ENCODE measurements at regions not wholly inside any gene's neighbourhood (a gene's known extent, or its start where the extent isn't known, plus 50 kb on each side); places are given as distances from the start of the nearest gene placed in this dataset.

DNA sequence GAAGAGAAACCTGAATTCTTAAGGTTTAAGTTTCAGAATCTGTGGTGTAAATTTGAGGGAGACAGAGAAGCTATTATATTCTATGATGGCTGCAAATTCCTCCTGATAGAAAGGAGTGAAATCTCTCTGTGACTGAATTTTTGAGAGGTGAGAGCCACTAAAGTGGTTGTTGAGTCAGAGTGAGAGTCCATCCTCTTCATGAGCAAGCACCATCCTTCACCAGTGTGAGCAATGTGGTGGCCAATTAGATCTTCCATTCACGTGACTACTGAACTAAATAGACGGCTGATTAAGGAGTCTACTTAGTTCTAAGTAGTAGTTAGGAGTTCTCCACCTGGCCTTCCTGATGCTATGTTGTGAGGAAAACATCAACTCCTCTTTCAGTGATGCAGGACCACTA, 147.8 kb upstream of the CCNH start:
- in situ Hi-C loops (cut with HindIII; ENCODE audit: low sequenced_read_pairs) = no loop called here
- TF ChIP-seq CTCF (IDR thresholded peaks at IDR 0.05; ENCODE audit: low read depth, low read length, missing control alignments) = no peak
- H3K4me3 ChIP-seq (ENCODE audit: low read depth, low read length) = no peak overlapping the region

DNA sequence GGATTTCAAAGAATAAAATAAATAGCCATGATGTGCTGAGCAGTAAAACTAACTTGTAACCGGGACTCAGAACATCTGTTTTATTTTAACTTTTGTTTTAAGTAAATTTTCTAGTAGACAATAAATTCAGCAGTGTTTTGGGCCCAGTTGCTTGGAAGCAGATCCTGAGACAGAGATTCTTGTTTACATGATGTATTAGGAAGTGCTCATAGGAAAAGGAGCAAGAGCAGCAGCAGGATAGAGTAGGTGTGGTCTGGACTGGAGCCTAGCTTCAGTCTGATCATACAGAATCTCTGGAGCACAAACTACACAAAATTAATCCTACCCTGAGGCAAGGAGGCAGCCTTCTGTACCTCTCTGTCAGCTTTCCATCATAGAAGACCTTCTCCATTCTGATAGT, 139.2 kb upstream of the CCNH start:
- TF ChIP-seq CTCF (IDR thresholded peaks at IDR 0.05; ENCODE audit: low read depth, low read length, missing control alignments) = no peak
- H3K4me3 ChIP-seq (ENCODE audit: low read depth, low read length) = no peak overlapping the region
- DNase-seq (ENCODE audit: low read depth) = no peak
- in situ Hi-C loops (cut with HindIII; ENCODE audit: low sequenced_read_pairs) = no loop called here

More for the DNA sequence above, 147.8 kb upstream of the CCNH start:
- no peak for DNase-seq (ENCODE audit: low read depth)

GRCh38 chr5:87541676-87542075, 128.9 kb upstream of the CCNH start:
- no peak for TF ChIP-seq CTCF (IDR thresholded peaks at IDR 0.05; ENCODE audit: low read depth, low read length, missing control alignments)
- in situ Hi-C loops (cut with HindIII; ENCODE audit: low sequenced_read_pairs) = no loop called here
- H3K4me3 ChIP-seq (ENCODE audit: low read depth, low read length) = no peak overlapping the region
- no peak for DNase-seq (ENCODE audit: low read depth)

DNA sequence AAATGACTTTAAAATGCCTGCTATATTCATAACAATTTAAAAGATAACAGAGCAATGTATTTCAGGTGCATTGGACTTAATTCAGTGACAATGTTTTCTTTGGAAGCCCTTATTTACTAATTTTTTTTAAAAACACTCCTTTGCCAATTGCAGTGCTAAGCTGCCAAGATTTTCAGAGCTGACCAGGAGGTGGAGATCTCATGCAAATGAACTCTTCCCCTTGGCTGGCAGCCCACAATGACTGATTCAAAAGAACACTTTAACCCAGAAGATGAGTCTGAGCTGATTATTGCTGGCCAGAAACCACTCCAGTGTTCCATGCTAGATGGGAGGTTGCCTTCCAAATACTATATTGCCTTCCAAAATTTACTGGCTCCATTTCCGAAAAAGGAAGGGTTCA, 128.3 kb upstream of the CCNH start:
- H3K4me3 ChIP-seq (ENCODE audit: low read depth, low read length) = no peak overlapping the region
- DNase-seq (ENCODE audit: low read depth) = peak; percentile 94
- peak; percentile 29 for TF ChIP-seq CTCF (IDR thresholded peaks at IDR 0.05; ENCODE audit: low read depth, low read length, missing control alignments)
- in situ Hi-C loops (cut with HindIII; ENCODE audit: low sequenced_read_pairs) = no loop called here

GRCh38 chr5:87539839-87540238, 127.1 kb upstream of the CCNH start:
- in situ Hi-C loops (cut with HindIII; ENCODE audit: low sequenced_read_pairs) = loop anchor here (5.0 kb wide), 1 partner anchor 77 kb away; no protein-coding TSS in a partner anchor
- DNase-seq (ENCODE audit: low read depth) = no peak
- no peak overlapping the region for H3K4me3 ChIP-seq (ENCODE audit: low read depth, low read length)
- no peak for TF ChIP-seq CTCF (IDR thresholded peaks at IDR 0.05; ENCODE audit: low read depth, low read length, missing control alignments)

GRCh38 chr5:87536365-87536764, 123.6 kb upstream of the CCNH start:
- no peak for DNase-seq (ENCODE audit: low read depth)
- H3K4me3 ChIP-seq (ENCODE audit: low read depth, low read length) = no peak overlapping the region
- in situ Hi-C loops (cut with HindIII; ENCODE audit: low sequenced_read_pairs) = loop anchor here (5.0 kb wide), 1 partner anchor 81 kb away; no protein-coding TSS in a partner anchor
- no peak for TF ChIP-seq CTCF (IDR thresholded peaks at IDR 0.05; ENCODE audit: low read depth, low read length, missing control alignments)

DNA sequence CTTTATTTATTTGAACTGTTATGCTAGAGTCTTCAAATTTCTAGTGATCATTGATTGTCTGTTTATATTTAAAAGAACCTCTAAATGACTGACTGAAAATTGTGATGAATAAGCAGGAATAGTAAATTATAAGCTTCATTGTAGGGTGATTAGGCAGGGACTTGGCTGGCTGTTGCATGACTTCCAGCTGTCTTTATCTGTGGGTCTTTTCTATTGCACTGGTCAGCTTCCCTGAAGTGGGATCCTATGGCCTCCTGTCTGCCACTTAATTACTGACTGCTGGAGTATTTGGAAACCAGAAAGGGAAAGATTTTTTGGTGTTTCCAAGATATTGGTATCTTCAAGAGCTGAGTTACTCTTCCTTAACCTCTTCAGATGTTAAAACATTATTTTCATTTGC, 123.0 kb upstream of the CCNH start:
- DNase-seq (ENCODE audit: low read depth) = no peak
- in situ Hi-C loops (cut with HindIII; ENCODE audit: low sequenced_read_pairs) = loop anchor here (5.0 kb wide), 1 partner anchor 82 kb away; no protein-coding TSS in a partner anchor

More for the DNA sequence above, 123.0 kb upstream of the CCNH start:
- TF ChIP-seq CTCF (IDR thresholded peaks at IDR 0.05; ENCODE audit: low read depth, low read length, missing control alignments) = no peak
- no peak overlapping the region for H3K4me3 ChIP-seq (ENCODE audit: low read depth, low read length)

All from astrocyte of the cerebellum (primary cell).